ENCODE measurements at regions not wholly inside any gene's neighbourhood (a gene's known extent, or its start where the extent isn't known, plus 50 kb on each side); places are given as distances from the start of the nearest gene placed in this dataset.

DNA sequence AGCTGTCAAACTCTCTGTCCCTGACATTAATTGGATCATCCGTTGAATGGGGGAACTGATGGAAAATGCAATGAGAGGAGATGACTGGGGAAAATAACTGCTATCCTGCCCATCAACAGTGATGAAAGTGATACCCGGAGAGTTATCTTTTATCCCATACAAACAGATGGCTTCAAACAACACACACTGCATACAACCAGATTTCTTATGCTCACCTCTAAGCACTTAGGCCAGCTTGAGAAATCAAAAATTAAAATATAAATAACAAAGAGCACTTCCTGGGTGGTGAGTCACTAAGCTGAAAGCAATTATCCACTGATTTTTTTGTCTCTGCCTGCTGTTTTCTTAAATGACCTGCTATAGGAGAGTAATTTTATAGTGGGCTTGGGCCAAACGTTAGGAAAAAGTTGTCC lies 237.6 kb upstream of the RGPD4 start:
- no CpG with 5 or more reads among the region's 3 CpGs for WGBS (ENCODE audit: insufficient coverage)
- Histone ChIP-seq H3K9me3 (replicated peaks; ENCODE audit: control insufficient read depth, low read depth, low read length) (no peaks in the 10 kb centered on the region), H3K27me3 (ENCODE audit: control insufficient read depth, insufficient read depth, low read length) (no peaks in the 10 kb centered on the region), H3K4me3 (ENCODE audit: low read length) (no peak overlapping the region), H3K4me1 (ENCODE audit: control insufficient read depth, insufficient read depth, low read length) (peaks cover 4% of the 10 kb centered on the region), H3K36me3 (ENCODE audit: control insufficient read depth, insufficient read depth, low read length) (no peaks in the 10 kb centered on the region), H3K27ac (ENCODE audit: low read length) (no peak overlapping the region)
- DNase-seq = no peak

DNA sequence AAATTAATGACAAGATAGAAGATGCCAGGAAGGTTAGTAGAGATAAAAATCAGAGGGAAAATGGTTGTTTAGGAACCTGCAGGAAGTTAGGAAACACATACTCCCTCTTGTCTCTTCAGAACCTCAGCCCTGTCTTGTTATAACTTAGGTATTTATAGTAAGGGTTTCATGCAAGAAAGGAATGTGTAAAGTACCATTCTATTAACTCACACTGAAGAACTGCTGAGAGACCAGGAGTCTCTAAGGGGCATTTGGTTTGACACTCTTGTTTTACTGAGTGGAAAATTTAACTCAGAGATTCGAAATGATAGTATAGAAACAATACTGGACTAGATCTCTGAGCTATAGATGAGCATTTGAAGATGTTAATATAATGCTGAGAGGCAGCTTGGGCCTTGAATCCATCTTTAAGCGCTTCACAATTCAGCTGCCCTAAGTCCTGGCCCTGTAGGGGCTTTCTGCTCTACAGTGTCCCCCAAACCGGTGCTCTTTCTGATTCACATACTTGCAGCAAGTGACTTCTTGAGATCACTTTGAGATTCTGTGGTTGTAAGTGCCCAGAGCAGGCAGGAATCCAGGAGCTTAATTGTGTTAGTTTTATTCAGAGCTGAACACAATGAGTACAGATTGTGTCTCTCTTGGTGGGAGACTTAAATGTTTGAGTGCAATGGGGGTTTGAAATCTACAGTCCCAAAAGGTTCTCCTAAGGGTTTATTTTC lies 235.0 kb upstream of the RGPD4 start:
- no peak overlapping the region for H3K4me3 ChIP-seq (ENCODE audit: low read length)
- peaks cover 4% of the 10 kb centered on the region for H3K4me1 ChIP-seq (ENCODE audit: control insufficient read depth, insufficient read depth, low read length)
- H3K36me3 ChIP-seq (ENCODE audit: control insufficient read depth, insufficient read depth, low read length) = no peaks in the 10 kb centered on the region
- H3K27ac ChIP-seq (ENCODE audit: low read length) = no peak overlapping the region
- no peaks in the 10 kb centered on the region for H3K9me3 ChIP-seq (replicated peaks; ENCODE audit: control insufficient read depth, low read depth, low read length)
- DNase-seq = no peak
- H3K27me3 ChIP-seq (ENCODE audit: control insufficient read depth, insufficient read depth, low read length) = no peaks in the 10 kb centered on the region
- WGBS (ENCODE audit: insufficient coverage) = 43% methylated on average over 1 of the region's 3 CpGs

DNA sequence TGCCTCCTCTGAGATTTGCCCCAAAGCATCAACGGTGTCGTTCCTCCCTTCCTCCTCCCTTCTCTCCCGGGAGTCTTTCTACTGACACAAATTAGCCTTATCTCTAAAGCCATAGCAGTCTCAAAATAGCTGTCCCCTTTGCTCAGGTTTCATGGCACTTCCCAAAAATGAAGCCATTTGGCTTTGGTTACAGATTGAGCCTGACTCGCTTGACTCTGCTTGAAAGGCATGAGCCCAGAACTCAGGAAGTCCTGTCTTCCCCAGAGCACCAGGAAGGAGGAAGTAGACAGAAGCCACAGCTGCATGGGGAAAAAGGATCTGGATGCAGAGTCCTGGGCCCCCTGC lies 234.4 kb upstream of the RGPD4 start:
- WGBS (ENCODE audit: insufficient coverage) = 26% methylated on average over 4 of the region's 4 CpGs
- Histone ChIP-seq H3K27ac (ENCODE audit: low read length) (no peak overlapping the region), H3K4me3 (ENCODE audit: low read length) (no peak overlapping the region), H3K36me3 (ENCODE audit: control insufficient read depth, insufficient read depth, low read length) (no peaks in the 10 kb centered on the region), H3K9me3 (replicated peaks; ENCODE audit: control insufficient read depth, low read depth, low read length) (no peaks in the 10 kb centered on the region), H3K4me1 (ENCODE audit: control insufficient read depth, insufficient read depth, low read length) (peaks cover 4% of the 10 kb centered on the region), H3K27me3 (ENCODE audit: control insufficient read depth, insufficient read depth, low read length) (no peaks in the 10 kb centered on the region)
- DNase-seq = no peak

DNA sequence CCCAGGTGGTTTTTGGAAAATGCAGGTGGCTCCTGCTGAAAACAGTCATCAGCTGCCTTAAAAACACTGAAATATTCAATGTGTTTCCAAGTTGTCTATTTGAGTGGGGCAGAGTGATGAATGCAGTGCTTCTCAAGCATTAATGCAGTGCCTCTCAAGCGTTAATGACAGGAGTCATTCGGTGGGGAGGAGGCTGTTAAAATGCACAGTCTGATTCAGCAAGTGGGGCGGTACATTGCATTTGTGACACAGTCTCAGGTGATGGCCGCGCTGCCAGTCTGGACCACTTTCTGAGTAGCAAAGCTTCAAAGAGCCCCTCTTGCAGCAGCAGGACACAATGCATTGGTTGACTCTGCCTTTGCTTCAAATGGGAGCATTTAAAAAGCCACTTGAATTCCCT lies 231.4 kb upstream of the RGPD4 start:
- H3K36me3 ChIP-seq (ENCODE audit: control insufficient read depth, insufficient read depth, low read length) = no peaks in the 10 kb centered on the region
- H3K4me1 ChIP-seq (ENCODE audit: control insufficient read depth, insufficient read depth, low read length) = peaks cover 4% of the 10 kb centered on the region
- H3K9me3 ChIP-seq (replicated peaks; ENCODE audit: control insufficient read depth, low read depth, low read length) = no peaks in the 10 kb centered on the region
- H3K4me3 ChIP-seq (ENCODE audit: low read length) = no peak overlapping the region
- no peak for DNase-seq
- no peaks in the 10 kb centered on the region for H3K27me3 ChIP-seq (ENCODE audit: control insufficient read depth, insufficient read depth, low read length)
- H3K27ac ChIP-seq (ENCODE audit: low read length) = no peak overlapping the region
- 68% methylated on average over 5 of the region's 5 CpGs for WGBS (ENCODE audit: insufficient coverage)

DNA sequence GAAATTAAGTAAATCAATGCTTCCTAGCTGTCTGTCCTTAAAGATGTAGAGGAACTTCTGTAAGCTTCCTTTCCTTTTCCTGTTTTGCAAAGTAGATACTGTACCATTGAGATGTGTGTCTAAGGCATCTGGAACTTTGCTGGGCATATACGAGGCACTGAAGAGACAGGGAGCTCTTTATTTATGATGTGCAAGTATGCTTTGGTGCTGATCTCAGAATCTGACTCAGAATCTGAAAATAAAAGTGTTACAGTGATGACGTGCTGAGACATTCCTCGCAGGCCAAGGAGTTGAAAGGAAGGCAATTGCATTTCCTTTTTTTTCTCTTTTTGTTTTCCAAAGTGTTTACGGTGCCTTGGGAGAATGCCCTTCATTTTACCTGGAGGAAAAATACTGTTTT lies 230.9 kb upstream of the RGPD4 start:
- no peaks in the 10 kb centered on the region for H3K27me3 ChIP-seq (ENCODE audit: control insufficient read depth, insufficient read depth, low read length)
- peaks cover 4% of the 10 kb centered on the region for H3K4me1 ChIP-seq (ENCODE audit: control insufficient read depth, insufficient read depth, low read length)
- 8% methylated on average over 2 of the region's 4 CpGs for WGBS (ENCODE audit: insufficient coverage)
- H3K4me3 ChIP-seq (ENCODE audit: low read length) = no peak overlapping the region
- no peak for DNase-seq
- H3K36me3 ChIP-seq (ENCODE audit: control insufficient read depth, insufficient read depth, low read length) = no peaks in the 10 kb centered on the region
- no peaks in the 10 kb centered on the region for H3K9me3 ChIP-seq (replicated peaks; ENCODE audit: control insufficient read depth, low read depth, low read length)
- H3K27ac ChIP-seq (ENCODE audit: low read length) = no peak overlapping the region

DNA sequence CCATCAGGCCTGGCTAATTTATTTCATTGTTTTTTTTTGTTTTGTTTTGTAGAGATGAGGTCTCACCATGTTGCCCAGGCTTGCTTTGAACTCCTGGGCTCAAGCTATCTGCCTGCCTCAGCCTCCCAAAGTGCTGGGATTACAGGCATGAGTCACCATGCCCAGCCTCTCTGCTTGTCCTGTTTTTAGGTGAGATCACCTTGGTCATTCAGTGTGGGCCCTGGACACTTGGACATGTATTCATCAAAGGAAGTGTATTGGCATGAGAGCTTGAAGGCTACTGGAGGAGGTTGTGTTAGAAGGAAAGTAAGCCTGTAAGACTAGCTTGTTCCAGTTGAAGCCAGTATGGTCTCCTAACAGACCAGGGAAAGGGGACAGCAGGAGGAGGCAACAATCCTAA lies 229.2 kb upstream of the RGPD4 start:
- no peaks in the 10 kb centered on the region for H3K36me3 ChIP-seq (ENCODE audit: control insufficient read depth, insufficient read depth, low read length)
- H3K27ac ChIP-seq (ENCODE audit: low read length) = no peak overlapping the region
- no peaks in the 10 kb centered on the region for H3K4me1 ChIP-seq (ENCODE audit: control insufficient read depth, insufficient read depth, low read length)
- no peak for DNase-seq
- no peaks in the 10 kb centered on the region for H3K27me3 ChIP-seq (ENCODE audit: control insufficient read depth, insufficient read depth, low read length)
- no peak overlapping the region for H3K4me3 ChIP-seq (ENCODE audit: low read length)
- H3K9me3 ChIP-seq (replicated peaks; ENCODE audit: control insufficient read depth, low read depth, low read length) = no peaks in the 10 kb centered on the region

DNA sequence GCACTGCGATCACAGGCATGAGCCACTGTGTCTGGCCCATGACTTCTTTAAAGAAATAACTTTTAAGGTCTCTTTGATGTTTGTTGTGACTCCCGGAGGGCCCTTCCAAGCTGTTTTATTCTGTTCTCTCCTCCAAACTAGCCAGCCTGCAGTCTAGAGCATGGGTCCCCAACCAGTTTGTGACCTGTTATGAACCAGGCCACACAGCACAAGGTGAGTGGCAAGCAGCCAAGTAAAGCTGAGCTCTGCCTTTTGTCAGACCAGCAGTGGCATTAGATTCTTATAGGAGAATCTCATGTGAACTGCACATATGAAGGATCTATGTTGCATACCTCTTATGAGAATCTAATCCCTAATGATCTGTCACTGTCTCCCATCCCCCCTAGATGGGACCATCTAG lies 223.9 kb upstream of the RGPD4 start:
- no peaks in the 10 kb centered on the region for H3K4me1 ChIP-seq (ENCODE audit: control insufficient read depth, insufficient read depth, low read length)
- no peak overlapping the region for H3K4me3 ChIP-seq (ENCODE audit: low read length)
- no peaks in the 10 kb centered on the region for H3K36me3 ChIP-seq (ENCODE audit: control insufficient read depth, insufficient read depth, low read length)
- 83% methylated on average over 1 of the region's 2 CpGs for WGBS (ENCODE audit: insufficient coverage)
- H3K27ac ChIP-seq (ENCODE audit: low read length) = no peak overlapping the region
- no peaks in the 10 kb centered on the region for H3K27me3 ChIP-seq (ENCODE audit: control insufficient read depth, insufficient read depth, low read length)
- no peaks in the 10 kb centered on the region for H3K9me3 ChIP-seq (replicated peaks; ENCODE audit: control insufficient read depth, low read depth, low read length)
- no peak for DNase-seq

DNA sequence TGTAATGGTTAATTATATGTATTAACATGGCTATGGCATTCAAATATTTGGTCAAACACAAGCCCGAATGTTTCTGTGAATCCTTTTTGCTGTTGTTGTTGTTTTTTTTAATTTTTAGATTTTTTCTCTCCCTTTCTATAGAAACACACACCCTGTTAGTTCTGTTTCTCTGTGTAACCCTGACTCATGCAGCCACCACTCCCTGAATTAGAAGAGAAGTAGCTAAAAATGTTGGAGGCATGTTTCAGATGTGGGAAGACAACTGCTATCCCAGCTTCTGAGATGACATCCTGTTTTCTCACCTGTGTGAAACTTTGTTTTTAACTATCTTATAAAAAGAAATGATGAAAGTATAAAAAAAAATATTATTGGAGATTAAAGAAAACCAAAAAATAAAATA lies 219.6 kb upstream of the RGPD4 start:
- Histone ChIP-seq H3K9me3 (replicated peaks; ENCODE audit: control insufficient read depth, low read depth, low read length) (no peaks in the 10 kb centered on the region), H3K27ac (ENCODE audit: low read length) (no peak overlapping the region), H3K4me1 (ENCODE audit: control insufficient read depth, insufficient read depth, low read length) (no peaks in the 10 kb centered on the region), H3K4me3 (ENCODE audit: low read length) (no peak overlapping the region), H3K27me3 (ENCODE audit: control insufficient read depth, insufficient read depth, low read length) (no peaks in the 10 kb centered on the region), H3K36me3 (ENCODE audit: control insufficient read depth, insufficient read depth, low read length) (no peaks in the 10 kb centered on the region)
- no peak for DNase-seq
- no CpG with 5 or more reads among the region's 1 CpG for WGBS (ENCODE audit: insufficient coverage)

DNA sequence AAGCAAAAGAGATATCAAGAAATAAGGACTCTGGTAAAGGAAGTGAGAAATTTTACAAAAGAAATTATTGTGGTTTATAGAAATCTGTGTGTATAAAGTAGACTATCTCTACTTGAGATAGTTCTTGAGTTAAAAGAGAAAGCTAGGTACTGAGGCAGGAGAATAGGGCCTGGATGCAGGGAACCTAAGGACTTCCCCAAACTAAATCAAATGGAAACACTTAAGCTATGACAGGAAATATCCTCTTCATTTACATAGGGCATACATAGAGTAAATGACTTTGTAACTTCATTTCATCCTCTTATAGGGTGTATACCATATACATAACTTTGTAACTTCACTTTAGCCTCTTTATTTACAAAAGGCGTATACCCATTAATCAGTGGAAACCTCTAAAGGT lies 219.2 kb upstream of the RGPD4 start:
- H3K27me3 ChIP-seq (ENCODE audit: control insufficient read depth, insufficient read depth, low read length) = no peaks in the 10 kb centered on the region
- H3K9me3 ChIP-seq (replicated peaks; ENCODE audit: control insufficient read depth, low read depth, low read length) = no peaks in the 10 kb centered on the region
- H3K4me1 ChIP-seq (ENCODE audit: control insufficient read depth, insufficient read depth, low read length) = no peaks in the 10 kb centered on the region
- no peak for DNase-seq
- H3K27ac ChIP-seq (ENCODE audit: low read length) = no peak overlapping the region
- no peaks in the 10 kb centered on the region for H3K36me3 ChIP-seq (ENCODE audit: control insufficient read depth, insufficient read depth, low read length)
- no CpG with 5 or more reads among the region's 1 CpG for WGBS (ENCODE audit: insufficient coverage)
- H3K4me3 ChIP-seq (ENCODE audit: low read length) = no peak overlapping the region

DNA sequence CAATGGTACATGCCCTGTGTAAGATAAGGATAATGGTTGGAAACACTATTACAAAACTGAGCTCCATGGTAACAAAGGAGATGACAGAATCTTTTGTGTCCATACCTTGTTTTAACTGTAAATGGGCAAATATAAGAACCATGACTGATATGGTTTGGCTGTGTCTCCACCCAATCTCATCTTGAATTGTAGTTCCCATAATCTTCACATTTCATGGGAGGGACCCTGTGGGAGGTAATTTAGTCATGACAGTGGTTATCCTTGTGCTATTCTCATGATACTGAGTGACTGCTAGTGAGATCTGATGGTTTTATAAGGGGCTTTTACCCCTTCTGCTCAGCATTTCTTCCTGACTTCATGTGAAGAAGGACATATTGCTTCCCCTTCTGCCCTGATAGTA lies 211.7 kb upstream of the RGPD4 start:
- no peak overlapping the region for H3K27ac ChIP-seq (ENCODE audit: low read length)
- no peaks in the 10 kb centered on the region for H3K27me3 ChIP-seq (ENCODE audit: control insufficient read depth, insufficient read depth, low read length)
- H3K4me1 ChIP-seq (ENCODE audit: control insufficient read depth, insufficient read depth, low read length) = no peaks in the 10 kb centered on the region
- no peaks in the 10 kb centered on the region for H3K36me3 ChIP-seq (ENCODE audit: control insufficient read depth, insufficient read depth, low read length)
- H3K4me3 ChIP-seq (ENCODE audit: low read length) = no peak overlapping the region
- H3K9me3 ChIP-seq (replicated peaks; ENCODE audit: control insufficient read depth, low read depth, low read length) = peaks cover 6% of the 10 kb centered on the region
- no peak for DNase-seq

DNA sequence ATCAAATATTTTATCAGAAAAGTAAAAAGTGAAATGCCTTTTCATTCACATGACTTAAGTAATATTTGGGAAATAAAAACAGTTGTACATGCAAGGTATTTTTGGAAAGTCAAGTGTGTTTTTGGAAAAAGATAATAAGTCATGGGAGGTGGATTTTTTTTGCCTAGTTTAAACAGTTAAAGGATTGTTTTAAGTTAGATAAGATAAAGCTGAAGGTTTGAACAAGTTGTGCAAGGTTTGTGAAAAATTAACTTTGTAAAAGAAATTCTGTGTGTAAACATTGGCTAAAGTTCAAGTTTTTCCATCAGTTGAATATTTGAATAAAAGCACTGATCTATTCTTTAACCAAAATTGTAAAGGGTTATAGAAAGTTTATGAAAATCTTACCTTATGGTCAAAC lies 207.9 kb upstream of the RGPD4 start:
- H3K4me1 ChIP-seq (ENCODE audit: control insufficient read depth, insufficient read depth, low read length) = no peaks in the 10 kb centered on the region
- no peak overlapping the region for H3K27ac ChIP-seq (ENCODE audit: low read length)
- DNase-seq = no peak

More for the DNA sequence above, 207.9 kb upstream of the RGPD4 start:
- no peak overlapping the region for H3K4me3 ChIP-seq (ENCODE audit: low read length)
- no peaks in the 10 kb centered on the region for H3K27me3 ChIP-seq (ENCODE audit: control insufficient read depth, insufficient read depth, low read length)
- H3K9me3 ChIP-seq (replicated peaks; ENCODE audit: control insufficient read depth, low read depth, low read length) = peaks cover 6% of the 10 kb centered on the region
- no peaks in the 10 kb centered on the region for H3K36me3 ChIP-seq (ENCODE audit: control insufficient read depth, insufficient read depth, low read length)
